IMR-90 (cell line): ENCODE measurements at regions not wholly inside any gene's neighbourhood (a gene's known extent, or its start where the extent isn't known, plus 50 kb on each side); places are given as distances from the start of the nearest gene placed in this dataset.

ENCODE experiments used
- CHD1 ChIP-seq: IDR thresholded peaks from 2 replicates; pipeline ENCODE4 v1.6.1; 2012; ENCODE audit warnings: low read depth, low read length, improper control_type of control experiment
- CTCF ChIP-seq: conservative IDR thresholded peaks from 2 replicates; pipeline ENCODE4 v1.5.1; 2012; ENCODE audit warnings: mild to moderate bottlenecking, low read depth, low read length, improper control_type of control experiment

DNA sequence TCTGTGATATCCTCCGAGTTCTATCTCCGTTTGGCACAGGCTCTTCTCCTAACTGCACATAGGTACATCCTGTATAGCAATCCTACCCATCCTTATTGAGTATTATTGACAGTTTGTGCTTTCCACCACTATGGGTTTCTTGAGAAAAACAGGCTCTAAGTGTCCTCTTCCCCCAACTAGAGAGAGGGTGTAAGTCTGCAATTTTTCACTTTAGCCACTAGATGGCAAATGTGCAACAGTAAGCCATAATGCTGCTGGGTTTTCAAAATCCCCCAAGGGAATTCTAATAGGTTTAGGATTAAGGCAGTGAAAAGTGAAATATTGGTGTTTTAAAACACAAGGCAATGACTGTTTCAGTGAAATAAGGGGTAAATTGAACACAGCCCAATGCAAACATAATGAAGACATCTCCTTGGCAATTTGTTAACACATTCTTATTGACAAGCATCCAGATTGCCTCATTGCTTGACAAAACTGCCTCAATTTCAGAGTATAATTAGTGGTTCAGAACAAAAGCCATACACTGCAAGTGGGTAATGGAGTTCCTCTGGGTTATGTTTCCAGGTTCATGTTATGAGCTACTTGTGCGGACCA lies 239.0 kb upstream of the HTR2C start:
- peak; percentile 50 for TF ChIP-seq CTCF
- TF ChIP-seq CHD1: no peak
